ENCODE measurements at regions not wholly inside any gene's neighbourhood (a gene's known extent, or its start where the extent isn't known, plus 50 kb on each side); places are given as distances from the start of the nearest gene placed in this dataset.
"Not testable (repeated sequence)": the region's sequence is repeated elsewhere in the genome, so short reads cannot be mapped to it uniquely, and the experiment has no call there.

GRCh38 chr1:116195077-116195868 lies 84.1 kb downstream of the MAB21L3 start:
- ATAC-seq (no peak), FAIRE-seq (no peak), DNase-seq (no peak)
- 7 to 16% methylated on average over 1 of the region's 1 CpG for WGBS, 2 donors
- Histone ChIP-seq H3K4me3 (no peak overlapping the region), H3K27ac (no peak overlapping the region), H3K36me3 (no peaks in the 10 kb centered on the region), H3K9me3 (no peaks in the 10 kb centered on the region), H3K27me3 (no peaks in the 10 kb centered on the region), H3K4me1 (peaks cover 0 to 6% (median 0%) of the 10 kb centered on the region in 3 donors)
- intact Hi-C loops (cut with DNase I): no loop called here
- no peak for TF ChIP-seq CTCF (IDR thresholded peaks at IDR 0.05)

GRCh38 chr1:116200343-116200742 lies 89.1 kb downstream of the MAB21L3 start:
- H3K4me3 ChIP-seq; H3K36me3 ChIP-seq; FAIRE-seq; intact Hi-C loops (cut with DNase I); H3K4me1 ChIP-seq; H3K9me3 ChIP-seq; DNase-seq; ATAC-seq; H3K27ac ChIP-seq; H3K27me3 ChIP-seq: not testable (repeated sequence)
- WGBS, 2 donors: 86 to 89% methylated on average over 2 of the region's 2 CpGs

GRCh38 chr1:116201911-116202310 lies 90.7 kb downstream of the MAB21L3 start:
- Histone ChIP-seq H3K36me3 (no peaks in the 10 kb centered on the region), H3K9me3 (no peaks in the 10 kb centered on the region), H3K27ac (no peak overlapping the region), H3K4me1 (no peaks in the 10 kb centered on the region), H3K4me3 (no peak overlapping the region), H3K27me3 (no peaks in the 10 kb centered on the region)
- no peak for TF ChIP-seq CTCF (IDR thresholded peaks at IDR 0.05)
- intact Hi-C loops (cut with DNase I): no loop called here
- DNase-seq (no peak), FAIRE-seq (no peak), ATAC-seq (no peak)
- 91 to 92% methylated on average over 3 of the region's 3 CpGs for WGBS, 2 donors

- DNase-seq (peak in 1 of 6 donors; percentile 33), ATAC-seq (peak in 3 of 4 donors; percentile 49 to 81 (median 70)), FAIRE-seq (no peak)
- H3K27ac ChIP-seq: peak overlapping the region in 2 of 4 donors; percentile 25 to 55
- no peaks in the 10 kb centered on the region for H3K4me1 ChIP-seq
- H3K27me3 ChIP-seq: no peaks in the 10 kb centered on the region
- no peak for TF ChIP-seq CTCF (IDR thresholded peaks at IDR 0.05)
- intact Hi-C loops (cut with DNase I): no loop called here
- no peaks in the 10 kb centered on the region for H3K36me3 ChIP-seq
- no peaks in the 10 kb centered on the region for H3K9me3 ChIP-seq
- no peak overlapping the region for H3K4me3 ChIP-seq
- WGBS, 2 donors: 51 to 63% methylated on average over 5 of the region's 5 CpGs
These were observed 92.1 kb downstream of the MAB21L3 start for GRCh38 chr1:116203181-116203723.

GRCh38 chr1:116203920-116204319 lies 92.7 kb downstream of the MAB21L3 start:
- H3K36me3 ChIP-seq: no peaks in the 10 kb centered on the region
- no peak for TF ChIP-seq CTCF (IDR thresholded peaks at IDR 0.05)
- ATAC-seq: no peak
- no peaks in the 10 kb centered on the region for H3K9me3 ChIP-seq
- no peaks in the 10 kb centered on the region for H3K4me1 ChIP-seq
- intact Hi-C loops (cut with DNase I): no loop called here
- H3K27ac ChIP-seq: peak overlapping the region in 1 of 4 donors; percentile 55
- FAIRE-seq: no peak
- WGBS, 2 donors: 79 to 90% methylated on average over 4 of the region's 4 CpGs
- no peaks in the 10 kb centered on the region for H3K27me3 ChIP-seq
- no peak overlapping the region for H3K4me3 ChIP-seq
- DNase-seq: no peak
